ENCODE measurements at regions not wholly inside any gene's neighbourhood (a gene's known extent, or its start where the extent isn't known, plus 50 kb on each side); places are given as distances from the start of the nearest gene placed in this dataset.

GRCh38 chr3:21942328-21942727 is 191.3 kb upstream of the ZNF385D start (continued):
- no peak for TF ChIP-seq SIN3A (conservative IDR thresholded peaks at IDR 0.05 in 1 of 2, IDR thresholded peaks at IDR 0.05 in 1 of 2; ENCODE audit: low read depth in 1 of 2, low read length in 2 of 2)

Measured in H1 (cell line).